Left ventricle myocardium inferior (tissue), 1 donor: ENCODE measurements at regions not wholly inside any gene's neighbourhood (a gene's known extent, or its start where the extent isn't known, plus 50 kb on each side); places are given as distances from the start of the nearest gene placed in this dataset.
A peak's percentile ranks its signal among the peaks of the same experiment; 100 is the strongest.

ENCODE experiments used
- DNase-seq: peaks from one replicate; pipeline ENCODE4 v3.0.0-alpha.2; 2020
- H3K27ac ChIP-seq: fragments of 200-600 bp; replicated peaks from 2 replicates; pipeline ENCODE4 v1.8.0; 2021
- H3K27me3 ChIP-seq: fragments of 200-600 bp; 2 replicates; pipeline ENCODE4 v1.8.0; 2021; ENCODE audit warnings: low read depth
- H3K36me3 ChIP-seq: fragments of 200-600 bp; 2 replicates; pipeline ENCODE4 v1.8.0; 2021
- H3K4me1 ChIP-seq: fragments of 200-600 bp; 2 replicates; pipeline ENCODE4 v1.8.0; 2021
- H3K4me3 ChIP-seq: fragments of 200-600 bp; 2 replicates; pipeline ENCODE4 v1.8.0; 2021; ENCODE audit warnings: mild to moderate bottlenecking, moderate library complexity
- H3K9me3 ChIP-seq: fragments of 200-600 bp; replicated peaks from 2 replicates; pipeline ENCODE4 v1.8.0; 2021
- intact Hi-C: fragments of 100-400 bp; cut with micrococcal nuclease; formaldehyde crosslinking; loops from one replicate; pipeline ENCODE4 v1.11.0; 2022
- TF ChIP-seq, protein P1 (sequence below): fragments of 200-600 bp; IDR thresholded peaks from 2 replicates; pipeline ENCODE4 v1.8.0; 2021; ENCODE audit warnings: antibody characterized with exemption, mild to moderate bottlenecking, borderline replicate concordance
- donor health status: DM: no; HTN: yes; CAD: no; lungs with severe emphysema.

DNA sequence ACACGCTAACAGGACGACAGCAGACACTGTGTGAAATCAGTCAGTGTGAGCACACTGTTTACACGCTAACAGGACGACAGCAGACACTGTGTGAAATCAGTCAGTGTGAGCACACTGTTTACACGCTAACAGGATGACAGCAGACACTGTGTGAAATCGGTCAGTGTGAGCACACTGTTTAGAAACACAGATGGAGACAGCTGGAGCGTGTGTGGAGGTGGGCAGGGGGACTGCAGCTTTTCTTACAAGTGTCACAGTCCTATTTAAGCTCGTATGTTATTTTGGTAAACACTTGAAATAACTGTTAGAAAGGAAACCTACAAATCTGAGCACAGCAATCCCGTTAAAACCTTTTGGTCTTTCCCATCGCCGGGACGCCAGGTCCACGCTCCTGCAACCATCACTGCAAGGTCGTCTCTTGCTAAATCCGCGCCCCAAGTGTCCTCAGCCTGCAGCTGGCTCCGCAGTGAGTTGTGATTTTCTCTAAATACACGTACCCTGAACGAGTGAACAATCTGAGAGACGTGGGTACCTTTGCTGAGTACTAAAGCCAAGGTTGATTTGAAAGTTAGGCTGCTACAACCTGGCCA is 58.9 kb upstream of the CTDP1 start:
- Histone ChIP-seq H3K36me3 (no peaks in the 10 kb centered on the region), H3K4me1 (no peaks in the 10 kb centered on the region), H3K4me3 (no peak overlapping the region), H3K9me3 (no peaks in the 10 kb centered on the region), H3K27ac (no peak overlapping the region), H3K27me3 (peaks cover 29% of the 10 kb centered on the region)
- TF ChIP-seq, protein P1, sequence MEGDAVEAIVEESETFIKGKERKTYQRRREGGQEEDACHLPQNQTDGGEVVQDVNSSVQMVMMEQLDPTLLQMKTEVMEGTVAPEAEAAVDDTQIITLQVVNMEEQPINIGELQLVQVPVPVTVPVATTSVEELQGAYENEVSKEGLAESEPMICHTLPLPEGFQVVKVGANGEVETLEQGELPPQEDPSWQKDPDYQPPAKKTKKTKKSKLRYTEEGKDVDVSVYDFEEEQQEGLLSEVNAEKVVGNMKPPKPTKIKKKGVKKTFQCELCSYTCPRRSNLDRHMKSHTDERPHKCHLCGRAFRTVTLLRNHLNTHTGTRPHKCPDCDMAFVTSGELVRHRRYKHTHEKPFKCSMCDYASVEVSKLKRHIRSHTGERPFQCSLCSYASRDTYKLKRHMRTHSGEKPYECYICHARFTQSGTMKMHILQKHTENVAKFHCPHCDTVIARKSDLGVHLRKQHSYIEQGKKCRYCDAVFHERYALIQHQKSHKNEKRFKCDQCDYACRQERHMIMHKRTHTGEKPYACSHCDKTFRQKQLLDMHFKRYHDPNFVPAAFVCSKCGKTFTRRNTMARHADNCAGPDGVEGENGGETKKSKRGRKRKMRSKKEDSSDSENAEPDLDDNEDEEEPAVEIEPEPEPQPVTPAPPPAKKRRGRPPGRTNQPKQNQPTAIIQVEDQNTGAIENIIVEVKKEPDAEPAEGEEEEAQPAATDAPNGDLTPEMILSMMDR: no peak
- intact Hi-C loops: no loop called here
- no peak for DNase-seq

DNA sequence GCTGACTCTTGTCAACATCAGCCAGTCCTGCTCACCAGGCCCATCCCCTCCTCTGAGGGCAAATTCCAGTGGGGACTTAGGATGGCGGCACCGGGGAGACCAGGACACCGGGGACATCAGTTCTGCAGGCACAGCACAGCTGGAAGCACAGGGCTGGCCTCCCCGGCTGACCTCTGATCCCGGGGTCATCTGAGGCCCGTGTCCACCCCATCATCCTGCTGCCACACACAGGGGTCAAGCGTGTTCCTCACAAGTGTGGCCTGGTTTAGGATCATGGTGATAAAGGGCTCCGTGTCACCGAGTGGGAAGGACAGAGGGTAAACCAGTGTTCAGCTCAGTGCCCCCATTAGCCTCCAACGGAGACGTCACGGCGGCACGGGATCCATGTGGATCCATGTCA is 58.1 kb upstream of the CTDP1 start:
- no peak overlapping the region for H3K27ac ChIP-seq
- peaks cover 33% of the 10 kb centered on the region for H3K27me3 ChIP-seq
- no peaks in the 10 kb centered on the region for H3K36me3 ChIP-seq
- TF ChIP-seq, protein P1: no peak
- no peak overlapping the region for H3K4me3 ChIP-seq
- H3K4me1 ChIP-seq: no peaks in the 10 kb centered on the region
- H3K9me3 ChIP-seq: no peaks in the 10 kb centered on the region
- DNase-seq: no peak
- intact Hi-C loops: no loop called here

DNA sequence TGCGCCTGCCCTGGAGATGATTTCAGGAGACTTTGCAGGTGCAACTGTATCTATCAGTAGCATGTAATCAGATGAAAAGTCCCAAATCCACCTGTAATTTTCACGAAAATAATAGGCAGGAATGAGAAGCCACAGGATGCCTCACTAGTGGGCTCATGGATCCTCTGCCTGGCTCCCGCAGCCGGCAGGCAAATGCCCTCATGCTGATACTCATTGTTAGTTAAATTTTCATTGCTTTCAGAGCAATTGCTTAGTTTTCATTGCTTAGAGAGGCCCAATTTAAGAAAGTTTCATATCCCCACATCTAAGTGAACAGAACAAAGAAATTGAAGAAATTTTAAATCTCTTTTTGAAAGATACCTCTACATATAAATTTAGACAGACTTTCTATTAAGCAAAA is 57.6 kb upstream of the CTDP1 start:
- Histone ChIP-seq H3K27ac (no peak overlapping the region), H3K4me3 (no peak overlapping the region), H3K27me3 (peaks cover 34% of the 10 kb centered on the region), H3K9me3 (no peaks in the 10 kb centered on the region), H3K4me1 (no peaks in the 10 kb centered on the region), H3K36me3 (no peaks in the 10 kb centered on the region)
- intact Hi-C loops: no loop called here
- TF ChIP-seq, protein P1: no peak
- DNase-seq: no peak

DNA sequence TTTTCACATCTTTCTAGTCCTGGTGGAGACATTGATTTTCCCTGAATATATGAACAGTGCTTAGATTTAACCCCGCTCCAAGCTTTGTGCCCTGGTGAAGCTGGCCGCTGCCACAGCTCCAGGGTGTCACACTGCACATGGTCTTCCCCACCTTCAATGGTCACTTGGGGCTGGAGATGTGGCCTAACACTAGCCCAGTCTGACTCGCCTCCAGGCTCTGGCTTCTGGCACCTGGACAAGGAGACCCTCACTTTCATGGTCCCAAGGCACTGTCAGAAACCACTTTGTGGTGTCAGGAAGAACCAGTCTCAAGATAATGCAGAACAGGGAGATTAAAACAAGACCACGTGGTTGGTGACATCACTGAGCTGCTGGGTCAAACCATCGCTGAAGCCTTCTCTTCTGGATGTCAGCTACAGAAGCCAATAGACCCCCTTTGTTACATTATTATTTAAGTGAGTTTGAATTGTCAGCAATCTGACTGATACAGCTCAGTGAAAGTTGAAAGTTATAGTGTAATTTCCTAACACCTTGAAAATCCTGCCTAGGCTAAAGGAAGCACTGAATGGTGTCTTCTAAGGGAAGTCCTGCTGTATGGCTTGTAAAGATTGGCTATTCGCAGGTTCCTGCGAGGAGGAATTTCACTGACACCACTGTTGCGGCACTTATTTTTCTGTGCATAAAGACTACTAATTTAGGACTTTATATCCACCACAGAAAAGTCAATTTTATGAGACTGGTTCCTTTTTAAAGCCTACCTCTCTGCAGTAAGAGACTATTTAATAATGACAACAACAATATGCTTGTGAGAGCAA is 55.0 kb upstream of the CTDP1 start:
- Histone ChIP-seq H3K4me1 (no peaks in the 10 kb centered on the region), H3K9me3 (no peaks in the 10 kb centered on the region), H3K27me3 (peaks cover 57% of the 10 kb centered on the region), H3K36me3 (no peaks in the 10 kb centered on the region), H3K4me3 (no peak overlapping the region), H3K27ac (peak overlapping the region; percentile 30)
- TF ChIP-seq, protein P1: no peak
- DNase-seq: no peak
- intact Hi-C loops: no loop called here

DNA sequence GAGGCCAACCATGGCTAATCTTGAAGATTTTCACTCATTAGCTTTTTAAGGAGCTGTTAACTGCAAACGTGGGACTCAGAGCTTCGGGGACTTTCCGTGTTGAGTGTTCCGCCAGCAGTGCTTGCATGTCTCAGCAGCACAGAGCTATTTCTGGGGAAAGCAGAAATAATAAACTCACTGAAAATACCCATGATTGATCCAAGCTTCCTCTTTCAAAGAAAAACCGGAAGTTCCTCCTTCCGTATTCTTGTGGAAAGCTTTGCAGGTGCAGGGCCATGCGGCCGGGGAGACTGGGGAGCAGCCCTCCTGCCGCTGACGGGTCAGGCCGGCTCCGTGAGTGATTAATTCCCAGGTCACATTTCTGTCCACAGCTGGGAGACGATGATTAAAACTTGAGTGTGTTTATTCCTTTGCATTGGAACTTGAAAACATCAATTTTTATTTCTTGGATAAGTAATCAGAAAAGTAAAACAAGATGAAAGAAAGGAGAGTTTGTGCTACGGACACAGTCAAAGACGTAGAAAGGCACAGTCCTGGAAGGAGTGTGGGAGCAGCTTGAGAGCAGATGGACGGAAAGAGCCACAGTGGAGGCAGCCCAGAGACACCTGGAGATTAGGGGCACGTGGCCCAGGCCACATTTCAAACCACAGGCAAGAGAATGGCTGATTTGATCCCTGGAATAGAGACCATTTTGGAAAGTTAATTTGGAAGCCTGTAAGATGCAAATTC is 54.2 kb upstream of the CTDP1 start:
- peak overlapping the region; percentile 30 for H3K27ac ChIP-seq
- H3K36me3 ChIP-seq: no peaks in the 10 kb centered on the region
- no peaks in the 10 kb centered on the region for H3K4me1 ChIP-seq
- no peak for DNase-seq
- no peak overlapping the region for H3K4me3 ChIP-seq
- intact Hi-C loops: no loop called here
- TF ChIP-seq, protein P1: no peak
- no peaks in the 10 kb centered on the region for H3K9me3 ChIP-seq
- H3K27me3 ChIP-seq: peaks cover 57% of the 10 kb centered on the region
